ENCODE measurements at regions not wholly inside any gene's neighbourhood (a gene's known extent, or its start where the extent isn't known, plus 50 kb on each side); places are given as distances from the start of the nearest gene placed in this dataset.

DNA sequence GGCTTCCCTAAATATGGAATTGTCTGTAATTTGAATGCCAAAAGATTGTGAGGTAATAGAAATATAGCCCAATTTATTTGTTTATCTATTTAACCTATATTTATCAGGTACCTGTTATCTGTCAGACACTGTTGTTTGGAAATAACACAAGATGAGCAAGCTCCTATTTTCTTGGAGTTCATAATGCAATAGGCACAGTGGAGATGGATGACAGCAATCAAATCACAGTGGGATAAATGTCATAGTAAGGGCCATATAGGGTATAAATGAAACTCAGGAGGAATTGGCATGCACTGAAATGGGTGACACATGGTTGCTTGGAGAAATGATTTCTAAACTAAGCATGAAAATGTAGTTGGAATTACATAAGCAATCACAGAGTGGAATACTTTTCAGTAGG, 761.8 kb upstream of the MBL2 start:
- TF ChIP-seq POLR2A (IDR thresholded peaks at IDR 0.05) = no peak
- TF ChIP-seq, protein P1, sequence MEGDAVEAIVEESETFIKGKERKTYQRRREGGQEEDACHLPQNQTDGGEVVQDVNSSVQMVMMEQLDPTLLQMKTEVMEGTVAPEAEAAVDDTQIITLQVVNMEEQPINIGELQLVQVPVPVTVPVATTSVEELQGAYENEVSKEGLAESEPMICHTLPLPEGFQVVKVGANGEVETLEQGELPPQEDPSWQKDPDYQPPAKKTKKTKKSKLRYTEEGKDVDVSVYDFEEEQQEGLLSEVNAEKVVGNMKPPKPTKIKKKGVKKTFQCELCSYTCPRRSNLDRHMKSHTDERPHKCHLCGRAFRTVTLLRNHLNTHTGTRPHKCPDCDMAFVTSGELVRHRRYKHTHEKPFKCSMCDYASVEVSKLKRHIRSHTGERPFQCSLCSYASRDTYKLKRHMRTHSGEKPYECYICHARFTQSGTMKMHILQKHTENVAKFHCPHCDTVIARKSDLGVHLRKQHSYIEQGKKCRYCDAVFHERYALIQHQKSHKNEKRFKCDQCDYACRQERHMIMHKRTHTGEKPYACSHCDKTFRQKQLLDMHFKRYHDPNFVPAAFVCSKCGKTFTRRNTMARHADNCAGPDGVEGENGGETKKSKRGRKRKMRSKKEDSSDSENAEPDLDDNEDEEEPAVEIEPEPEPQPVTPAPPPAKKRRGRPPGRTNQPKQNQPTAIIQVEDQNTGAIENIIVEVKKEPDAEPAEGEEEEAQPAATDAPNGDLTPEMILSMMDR (IDR thresholded peaks at IDR 0.05) = no peak
